HUDEP-2 (cell line): ENCODE measurements at regions not wholly inside any gene's neighbourhood (a gene's known extent, or its start where the extent isn't known, plus 50 kb on each side); places are given as distances from the start of the nearest gene placed in this dataset.

Source experiments
- DNase-seq, 76 experiments: peaks; one replicate each; lab custom pipeline; 2025; ENCODE audit not compliant: unreplicated experiment in 76 of 76; lab: John Stamatoyannopoulos, UW

DNA sequence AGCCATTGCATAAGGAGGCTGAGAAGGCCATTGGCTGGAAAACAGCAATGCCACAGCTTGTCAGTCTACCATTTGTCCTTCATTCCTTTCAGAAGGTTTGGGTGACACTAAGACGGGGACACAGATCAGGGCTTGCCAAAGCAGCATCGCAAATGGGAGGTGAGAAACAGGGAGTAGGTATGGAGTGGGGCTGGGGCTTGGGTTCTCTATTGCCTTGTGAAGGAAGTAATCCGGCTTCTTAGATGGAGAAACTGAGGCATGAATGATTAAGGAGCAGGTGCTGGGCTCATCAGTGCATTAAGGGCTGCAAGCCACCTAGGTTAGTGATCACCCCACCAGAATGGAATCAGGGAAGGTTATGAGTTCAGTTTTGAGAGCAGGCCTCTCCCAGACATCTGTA, 115.6 kb upstream of the NMNAT3 start:
- DNase-seq: no peak

- DNase-seq: no peak
Observed at GRCh38 chr3:139780593-139780992, 102.8 kb upstream of the NMNAT3 start.

- DNase-seq: no peak
Observed at GRCh38 chr3:139778682-139779233, 101.0 kb upstream of the NMNAT3 start.

DNA sequence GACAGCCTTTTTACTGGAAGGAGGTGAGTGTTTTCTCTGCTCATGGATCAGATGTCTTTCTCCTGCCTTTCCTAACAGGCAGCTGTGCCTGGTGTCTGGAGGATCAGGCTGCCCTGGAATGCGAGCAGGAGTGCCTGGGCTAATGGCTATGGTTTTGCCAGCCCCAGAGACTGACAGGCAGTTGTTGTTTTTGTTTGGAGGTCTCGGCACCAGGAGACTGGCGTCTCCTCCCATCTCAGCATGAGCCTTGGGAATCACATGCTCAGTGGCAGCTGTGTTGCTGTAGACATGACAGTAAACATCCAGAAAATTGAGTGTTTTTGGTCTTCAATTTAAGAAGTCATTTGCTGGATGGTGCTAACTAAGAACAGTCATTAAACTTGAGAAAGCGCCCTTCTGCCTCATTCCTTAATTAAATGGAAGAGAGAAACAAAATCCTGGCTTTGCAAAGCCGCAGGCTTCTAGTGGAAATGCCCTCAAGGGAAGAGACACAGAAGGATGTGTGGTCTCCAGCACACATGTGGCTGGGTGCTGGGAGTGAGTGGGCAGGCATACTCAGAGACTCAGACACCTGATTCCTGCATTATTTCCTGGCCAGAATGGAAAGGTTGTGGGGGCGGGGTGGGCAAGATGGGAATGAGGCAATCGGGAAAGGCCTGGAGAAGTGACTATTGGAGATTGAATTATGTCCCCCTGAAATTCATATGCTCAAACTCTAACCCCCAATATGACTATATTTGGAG, 97.0 kb upstream of the NMNAT3 start:
- no peak for DNase-seq

DNA sequence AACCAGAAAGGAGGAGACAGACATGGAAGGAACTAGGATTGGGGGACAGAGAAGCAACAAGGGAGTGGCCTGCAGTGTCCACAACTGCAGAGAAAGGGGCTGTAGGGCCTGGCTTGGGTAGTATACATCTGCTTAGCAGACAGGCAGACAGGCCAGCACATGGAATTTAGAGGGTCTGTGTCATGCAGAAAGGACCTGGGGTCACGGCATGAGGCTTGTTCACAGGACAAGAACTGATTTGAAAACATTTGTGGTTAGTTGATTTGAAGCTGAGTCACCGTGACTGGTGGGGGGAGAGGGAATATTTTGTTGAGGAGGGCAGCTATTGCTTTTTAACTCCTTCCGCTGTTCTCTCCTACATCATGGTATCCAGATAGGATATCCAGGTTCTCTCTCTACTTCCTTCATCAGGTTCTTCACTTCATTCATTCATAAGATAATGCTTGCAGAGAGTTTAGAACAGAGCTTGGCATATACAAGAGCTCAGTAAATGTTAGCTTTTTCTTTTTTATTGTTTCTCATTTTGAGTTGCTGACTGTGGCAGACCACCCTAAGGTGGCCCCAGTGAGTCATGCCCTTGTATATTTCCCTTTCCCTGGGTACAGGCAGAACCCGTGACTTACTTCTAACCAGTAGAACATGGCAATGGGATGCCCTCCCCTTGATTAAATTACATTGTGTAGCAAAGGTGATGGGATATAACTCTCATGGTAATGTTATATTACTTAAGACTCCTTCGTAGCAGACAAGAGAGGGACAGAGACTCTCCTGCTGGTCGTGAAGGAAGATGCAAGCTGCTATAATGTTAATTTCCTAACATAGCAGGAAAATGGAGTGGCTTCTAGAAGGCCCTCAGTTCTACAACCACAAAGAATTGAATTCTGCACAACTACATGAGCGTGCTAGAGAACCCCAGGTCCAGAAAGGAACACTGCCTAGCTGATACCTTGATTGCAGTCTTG, 95.0 kb upstream of the NMNAT3 start:
- DNase-seq: no peak

GRCh38 chr3:139771331-139771730, 93.6 kb upstream of the NMNAT3 start:
- no peak for DNase-seq

GRCh38 chr3:139770577-139770976, 92.8 kb upstream of the NMNAT3 start:
- DNase-seq: no peak

DNA sequence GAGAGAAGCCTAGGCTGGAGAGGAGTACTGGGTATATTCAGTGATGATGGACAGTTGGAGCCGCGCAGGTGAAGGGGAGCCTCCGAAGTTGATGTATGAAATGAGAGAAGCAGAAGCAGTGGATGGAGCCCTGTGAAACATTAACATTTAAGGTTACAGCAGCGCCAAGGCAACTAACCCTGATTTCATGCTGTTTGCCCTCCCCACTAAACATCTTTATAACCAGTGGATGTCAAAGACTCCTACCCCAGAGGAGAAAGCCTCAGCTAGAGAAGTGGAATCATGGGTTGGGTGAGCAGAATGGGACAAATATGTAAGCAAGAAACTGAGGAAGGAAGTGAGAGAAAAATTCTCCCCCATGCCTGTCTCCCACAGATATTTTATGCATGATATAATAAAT, 92.0 kb upstream of the NMNAT3 start:
- DNase-seq: no peak

- DNase-seq: no peak
Observed at GRCh38 chr3:139764936-139765335, 87.2 kb upstream of the NMNAT3 start.

GRCh38 chr3:139764069-139764905, 86.5 kb upstream of the NMNAT3 start:
- no peak for DNase-seq

- DNase-seq: no peak
Observed at GRCh38 chr3:139762302-139762701, 84.5 kb upstream of the NMNAT3 start.

DNA sequence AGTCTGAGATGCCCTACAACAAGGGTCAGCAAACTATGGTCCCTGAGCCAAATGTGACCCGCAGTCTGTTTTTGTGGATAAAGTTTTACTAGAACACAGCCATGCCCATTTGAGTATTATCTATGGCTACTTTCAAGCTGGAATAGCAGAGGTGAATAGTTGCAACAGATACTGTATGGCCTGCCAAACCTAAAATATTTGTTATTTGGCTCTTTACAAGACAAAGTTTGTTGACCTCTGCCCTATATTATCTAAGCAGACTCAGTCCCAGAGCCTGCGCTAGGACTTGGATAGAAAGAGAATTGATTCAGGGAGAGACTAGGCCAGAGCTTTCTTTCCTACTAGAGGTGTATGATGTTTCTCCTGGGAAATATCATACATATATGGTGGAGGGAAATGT, 81.7 kb upstream of the NMNAT3 start:
- no peak for DNase-seq

GRCh38 chr3:139758654-139759291, 81.0 kb upstream of the NMNAT3 start:
- no peak for DNase-seq

DNA sequence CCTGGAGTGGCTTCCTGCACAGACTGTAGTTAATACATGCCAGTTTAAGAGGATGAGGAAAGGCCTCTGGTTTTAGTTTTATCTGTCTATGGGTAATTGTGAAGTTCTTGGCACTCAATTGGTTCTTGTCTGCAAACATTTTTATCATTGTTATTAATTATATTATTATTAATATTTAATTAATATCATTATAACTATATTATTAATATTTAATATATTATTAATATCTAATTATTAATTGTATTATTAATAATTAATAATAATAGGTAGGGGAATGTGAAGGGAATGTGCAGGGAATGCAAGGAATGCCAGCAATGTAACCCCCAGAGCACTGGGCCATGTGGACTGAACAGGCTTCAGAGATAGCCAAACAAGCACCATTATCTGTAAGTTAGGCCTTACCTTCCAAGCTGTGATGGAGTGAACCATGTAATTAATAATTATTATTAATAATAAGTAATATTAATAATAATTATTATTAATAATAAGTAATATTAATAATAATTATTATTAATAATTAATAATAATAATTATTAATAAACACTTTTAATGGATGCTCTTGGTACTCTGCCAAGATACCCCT, 79.8 kb upstream of the NMNAT3 start:
- no peak for DNase-seq

DNA sequence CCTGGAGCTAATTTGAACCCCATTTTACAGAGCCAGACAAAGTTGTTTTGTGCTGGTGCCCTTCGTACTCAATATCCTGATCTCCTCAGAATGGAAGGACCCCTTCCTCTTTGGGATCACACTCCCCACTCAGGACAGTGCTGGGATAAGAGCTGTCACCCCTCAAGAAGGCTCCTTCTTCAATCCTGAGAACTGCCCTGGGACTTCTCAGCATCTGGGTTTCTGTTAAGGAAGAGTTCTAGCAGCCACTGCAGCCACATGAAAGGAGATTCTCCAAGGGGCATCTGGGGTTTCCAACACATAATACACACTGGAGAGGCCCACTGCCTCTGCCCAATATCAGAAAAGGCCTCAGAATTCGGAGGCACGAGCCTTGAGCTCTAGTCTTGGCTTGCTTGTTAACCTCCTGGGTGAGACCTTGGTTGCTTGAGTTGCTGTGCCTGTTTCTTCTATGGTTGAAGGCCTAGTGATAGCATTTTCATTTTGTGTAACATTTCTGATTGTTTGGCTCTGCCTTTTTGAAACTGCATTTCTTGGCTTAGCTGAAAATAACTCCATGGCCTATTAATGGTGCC, 78.8 kb upstream of the NMNAT3 start:
- no peak for DNase-seq

DNA sequence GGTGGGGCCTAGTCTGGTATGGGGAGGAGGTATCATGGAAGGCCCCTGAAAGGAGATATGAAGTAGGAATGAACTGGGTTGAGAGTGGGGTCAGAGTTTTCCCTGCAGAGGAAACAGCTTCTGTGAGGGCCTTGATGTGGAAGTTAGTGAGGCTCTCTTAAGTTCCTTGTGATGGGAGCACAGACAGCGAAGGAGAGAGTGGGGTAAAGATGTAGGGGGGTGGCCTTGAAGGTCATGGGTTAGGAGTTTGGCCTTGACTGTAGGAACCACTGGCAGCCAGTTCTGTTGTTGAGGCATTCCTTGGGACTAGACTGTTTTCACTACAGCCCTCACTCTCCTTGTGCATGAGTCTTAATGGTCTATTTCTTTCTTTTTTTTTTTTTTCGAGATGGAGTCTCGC, 77.8 kb upstream of the NMNAT3 start:
- no peak for DNase-seq

GRCh38 chr3:139751789-139752188, 74.0 kb upstream of the NMNAT3 start:
- DNase-seq: no peak

DNA sequence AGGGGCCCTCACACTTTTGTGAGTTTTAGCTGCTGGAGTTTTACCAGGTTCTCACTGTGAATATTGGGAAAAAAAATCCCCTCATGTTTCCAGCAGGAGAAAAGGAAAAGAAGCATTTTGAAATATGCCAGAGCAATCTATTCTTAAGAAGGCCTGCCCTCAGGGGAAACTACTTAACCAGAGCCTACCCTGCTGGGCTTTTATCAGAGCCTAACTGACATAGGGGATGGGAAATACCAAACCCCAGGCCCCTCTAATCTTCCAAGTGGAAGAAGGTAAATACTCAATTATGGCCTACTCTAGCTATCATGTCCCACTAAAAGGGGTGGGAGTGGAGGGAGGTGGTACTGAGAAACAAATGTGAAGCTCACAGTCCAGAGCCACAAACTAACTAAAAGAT, 68.7 kb upstream of the NMNAT3 start:
- no peak for DNase-seq

- DNase-seq: peak in 1 of 76 experiments; percentile 1
Observed at GRCh38 chr3:139745831-139746230, 68.1 kb upstream of the NMNAT3 start.

DNA sequence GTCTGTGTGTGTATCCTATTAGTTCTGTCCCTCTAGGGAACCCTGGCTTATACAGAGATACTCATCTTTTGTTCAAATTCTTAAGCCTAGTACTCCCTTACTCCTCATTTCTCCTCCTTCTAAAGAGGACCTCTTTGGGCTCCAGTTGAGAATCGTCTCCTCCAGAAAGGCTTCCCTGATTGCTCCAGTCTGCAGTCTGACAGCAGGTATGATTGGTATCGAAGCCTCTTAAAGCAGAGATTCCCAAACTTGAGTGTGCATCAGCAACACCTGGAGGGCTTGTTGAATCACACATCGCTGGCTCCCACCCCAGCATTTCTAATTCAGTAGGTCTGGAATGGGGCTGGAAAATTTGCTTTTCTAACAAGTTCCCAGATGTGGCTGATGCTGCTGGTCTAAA, 60.9 kb upstream of the NMNAT3 start:
- no peak for DNase-seq
